ENCODE measurements at regions not wholly inside any gene's neighbourhood (a gene's known extent, or its start where the extent isn't known, plus 50 kb on each side); places are given as distances from the start of the nearest gene placed in this dataset.
"Not testable (repeated sequence)": the region's sequence is repeated elsewhere in the genome, so short reads cannot be mapped to it uniquely, and the experiment has no call there.

DNA sequence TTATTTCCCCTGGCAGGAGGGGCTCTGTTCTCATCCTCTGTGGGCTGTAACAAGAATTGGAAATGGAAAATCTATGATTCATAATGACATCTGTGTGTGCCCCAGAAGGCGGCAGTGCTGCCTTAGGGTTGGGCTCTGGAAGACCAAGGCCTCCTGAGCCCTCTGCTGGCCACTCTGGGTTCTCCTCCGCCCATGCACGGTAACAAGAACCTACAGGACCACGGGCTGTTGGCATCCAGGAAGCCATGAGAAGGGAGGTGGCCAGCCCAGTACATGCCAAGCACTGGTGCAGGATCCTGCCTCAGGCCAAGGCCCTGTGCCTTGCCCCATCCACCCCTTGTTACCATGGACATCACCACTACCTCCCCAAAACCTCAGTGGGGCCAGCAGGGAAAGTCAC lies 454.2 kb downstream of the TP53TG3F start:
- DNase-seq (ENCODE audit: low read depth) = not testable (repeated sequence)

DNA sequence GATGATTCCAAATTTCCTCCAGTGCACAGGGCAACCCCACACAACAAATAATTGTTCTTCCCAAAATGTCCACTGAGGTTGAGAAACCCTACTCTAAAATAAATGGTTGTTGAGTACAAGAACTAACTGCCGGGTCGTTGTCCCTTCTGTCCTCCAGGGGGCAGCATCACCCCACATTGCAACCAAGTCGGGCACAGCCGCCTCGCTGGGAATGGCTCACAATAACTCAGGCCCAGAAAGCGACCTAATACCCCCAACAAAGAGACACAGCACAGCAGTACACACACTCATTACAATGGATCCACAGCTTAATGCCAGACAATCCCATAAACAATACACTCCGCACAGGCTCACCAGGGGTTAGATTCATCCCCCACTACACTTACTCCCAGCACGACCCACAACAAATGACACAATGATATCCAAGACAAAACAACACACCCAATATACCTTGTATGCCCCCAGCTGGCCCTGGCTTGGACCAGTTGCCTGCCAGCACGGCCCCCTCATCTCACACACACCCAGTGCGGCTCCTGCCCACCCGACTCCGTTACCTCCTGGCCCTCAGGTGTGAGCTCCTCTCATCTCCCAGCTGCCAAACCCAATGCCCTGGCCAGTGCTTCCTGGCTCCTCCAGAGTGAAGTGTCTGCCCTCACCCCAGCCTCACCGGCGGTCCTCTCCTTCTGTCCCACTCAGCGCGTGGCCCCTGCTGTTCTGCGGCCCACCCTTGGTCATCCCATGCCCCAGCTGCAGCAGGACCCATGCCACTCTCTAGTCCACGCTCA lies 461.5 kb downstream of the TP53TG3F start:
- not testable (repeated sequence) for DNase-seq (ENCODE audit: low read depth)

DNA sequence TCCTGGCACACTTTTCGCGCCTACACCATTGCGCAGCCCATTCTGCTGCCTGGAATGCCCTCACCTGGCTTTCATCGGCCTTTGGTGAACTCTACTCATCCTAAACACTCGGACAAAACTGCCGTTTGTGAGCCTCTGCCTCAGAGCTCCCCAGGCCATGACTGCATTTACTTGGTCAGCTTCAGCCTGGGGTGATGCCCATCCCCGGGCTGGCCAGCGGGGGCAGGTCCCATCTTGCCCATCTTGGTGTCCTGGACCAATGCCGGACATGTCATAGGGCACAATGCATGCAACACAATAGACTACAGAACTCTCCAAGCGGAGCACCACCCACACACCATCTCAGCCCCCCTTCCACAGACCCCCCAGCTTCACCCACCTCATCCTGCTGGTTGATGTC lies 463.5 kb downstream of the TP53TG3F start:
- DNase-seq (ENCODE audit: low read depth) = not testable (repeated sequence)

DNA sequence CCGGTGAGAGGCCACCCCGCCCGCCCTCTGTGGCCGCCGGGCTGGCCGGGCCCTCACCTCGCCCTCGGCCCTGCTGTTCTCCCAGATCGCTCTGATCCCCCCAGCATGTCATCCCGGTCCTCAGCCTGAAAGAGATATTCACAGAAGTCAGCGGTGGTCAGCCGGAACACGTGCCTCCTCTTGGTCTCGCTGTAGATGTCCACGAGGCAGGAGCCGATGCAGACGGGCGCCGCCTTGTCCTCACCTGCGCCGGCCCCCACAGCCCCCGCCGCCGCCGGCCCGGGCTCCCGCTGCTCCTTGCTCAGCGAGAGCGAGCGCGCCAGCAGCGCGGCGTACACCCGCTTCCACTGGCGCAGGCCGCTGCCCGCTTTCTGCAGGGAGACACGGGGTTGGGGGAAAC lies 468.6 kb downstream of the TP53TG3F start:
- DNase-seq (ENCODE audit: low read depth) = not testable (repeated sequence)

DNA sequence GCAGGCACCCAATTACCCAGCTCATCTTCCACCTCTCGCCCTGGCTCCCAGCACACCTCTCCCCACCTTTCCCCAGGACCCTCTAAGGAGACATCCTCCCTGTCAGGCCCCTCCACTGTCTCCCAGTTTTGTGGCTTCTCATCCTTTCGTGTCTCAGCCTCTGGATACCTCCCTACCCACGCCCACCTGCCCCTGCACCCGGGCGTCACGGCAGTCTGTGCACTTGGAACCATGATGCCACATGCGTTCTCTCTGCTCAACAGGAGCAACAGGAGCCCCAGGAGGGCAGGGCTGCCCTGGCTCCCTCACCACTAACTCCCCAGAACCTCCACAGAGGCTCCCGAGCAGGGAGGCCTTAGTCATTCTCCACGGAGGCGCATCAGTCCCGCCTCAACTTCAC lies 472.8 kb downstream of the TP53TG3F start:
- not testable (repeated sequence) for DNase-seq (ENCODE audit: low read depth)

DNA sequence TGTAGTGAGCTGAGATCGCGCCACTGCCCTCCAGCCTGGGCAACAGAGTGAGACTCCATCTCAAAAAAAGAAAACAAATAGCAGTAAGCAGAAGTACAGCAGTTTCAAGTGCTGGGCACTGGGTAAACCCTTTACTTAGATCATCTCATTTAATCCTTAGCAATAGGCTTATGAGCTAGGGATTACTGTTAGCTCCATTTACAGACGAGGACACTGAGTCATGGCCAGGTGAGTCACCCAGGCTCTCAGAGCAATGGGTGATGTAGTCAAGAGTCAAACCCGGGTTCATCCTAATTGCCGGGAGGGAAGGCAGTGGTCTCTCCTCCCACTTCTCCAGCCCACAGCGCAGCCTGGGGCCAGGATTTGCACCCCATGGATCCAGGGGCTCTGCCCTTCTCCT lies 473.6 kb downstream of the TP53TG3F start:
- not testable (repeated sequence) for DNase-seq (ENCODE audit: low read depth)

DNA sequence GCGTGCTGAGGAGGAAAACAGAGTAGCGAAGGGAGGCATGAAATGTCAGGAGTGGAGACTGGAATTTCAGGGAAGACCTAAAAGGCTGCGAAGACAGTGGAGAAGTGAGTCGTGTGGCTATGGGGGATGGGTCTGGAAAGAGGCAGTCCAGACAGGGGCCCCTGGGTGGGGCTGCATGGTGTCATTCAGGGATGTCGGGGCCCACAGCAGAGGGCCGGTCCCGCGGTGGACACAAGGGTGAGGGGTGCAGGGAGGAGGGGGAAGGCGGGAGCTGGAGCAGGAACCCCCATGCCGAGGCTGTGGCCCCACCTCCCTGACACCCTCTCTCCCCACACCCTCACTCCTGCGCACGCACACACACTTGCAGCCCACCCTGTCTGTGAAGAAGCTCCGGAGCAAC lies 476.4 kb downstream of the TP53TG3F start:
- DNase-seq (ENCODE audit: low read depth) = not testable (repeated sequence)

GRCh38 chr16:33938097-33938496 lies 478.7 kb downstream of the TP53TG3F start:
- DNase-seq (ENCODE audit: low read depth) = not testable (repeated sequence)

DNA sequence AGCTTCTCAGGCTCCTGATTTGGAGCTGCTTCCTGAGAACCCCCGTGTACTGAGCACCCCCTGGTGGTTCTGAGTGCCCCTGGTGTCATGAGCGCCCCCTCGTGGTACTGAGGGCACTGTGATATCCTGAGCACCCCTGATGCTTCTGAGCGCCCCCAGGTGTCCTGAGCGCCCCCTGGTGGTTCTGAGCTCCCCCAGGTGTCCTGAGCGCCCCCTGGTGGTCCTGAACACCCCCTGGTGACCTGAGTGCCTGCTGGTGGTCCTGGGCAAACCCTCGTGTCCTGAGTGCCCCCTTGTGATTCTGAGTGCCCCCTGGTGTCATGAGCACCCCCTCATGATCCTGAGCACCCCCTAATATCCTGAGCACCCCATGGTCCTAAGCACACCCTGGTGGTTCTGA lies 502.1 kb downstream of the TP53TG3F start:
- not testable (repeated sequence) for DNase-seq (ENCODE audit: low read depth)

DNA sequence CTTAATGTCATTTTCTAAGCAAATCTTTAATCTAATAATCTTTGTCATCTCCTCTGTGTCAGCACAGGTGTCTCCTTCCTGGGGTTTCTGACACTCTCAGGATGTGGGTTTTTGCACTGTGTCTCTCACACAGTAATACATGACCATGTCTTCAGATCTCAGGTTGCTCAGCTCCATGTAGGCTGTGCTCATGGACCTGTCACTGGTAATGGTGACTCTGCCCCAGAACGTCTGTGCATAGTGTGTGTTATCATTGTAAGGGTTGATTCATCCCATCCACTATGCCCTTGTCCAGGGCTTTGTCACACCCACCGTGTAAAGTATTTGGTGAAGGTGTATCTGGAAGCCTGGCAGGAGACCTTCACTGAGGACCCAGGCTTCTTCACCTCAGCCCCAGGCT lies 506.1 kb downstream of the TP53TG3F start:
- not testable (repeated sequence) for DNase-seq (ENCODE audit: low read depth)

DNA sequence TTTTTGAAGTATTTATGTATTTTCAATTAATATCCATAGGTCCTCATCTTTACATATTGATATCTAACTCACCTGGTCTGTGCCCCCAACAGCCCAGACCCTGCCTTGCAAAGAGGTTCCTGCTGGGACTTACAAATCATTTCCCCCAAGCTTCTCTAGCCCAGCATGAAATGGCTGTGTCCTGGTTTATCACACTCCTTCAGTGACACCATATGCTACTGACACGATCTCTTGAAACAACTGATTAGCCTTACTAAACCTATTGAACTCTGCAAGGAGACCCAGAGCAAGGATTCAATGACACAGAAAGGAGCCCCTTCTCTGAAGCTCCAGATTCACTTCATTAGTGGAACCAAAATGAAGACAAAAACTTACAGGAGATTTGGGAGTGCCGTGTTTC lies 507.4 kb downstream of the TP53TG3F start:
- not testable (repeated sequence) for DNase-seq (ENCODE audit: low read depth)

DNA sequence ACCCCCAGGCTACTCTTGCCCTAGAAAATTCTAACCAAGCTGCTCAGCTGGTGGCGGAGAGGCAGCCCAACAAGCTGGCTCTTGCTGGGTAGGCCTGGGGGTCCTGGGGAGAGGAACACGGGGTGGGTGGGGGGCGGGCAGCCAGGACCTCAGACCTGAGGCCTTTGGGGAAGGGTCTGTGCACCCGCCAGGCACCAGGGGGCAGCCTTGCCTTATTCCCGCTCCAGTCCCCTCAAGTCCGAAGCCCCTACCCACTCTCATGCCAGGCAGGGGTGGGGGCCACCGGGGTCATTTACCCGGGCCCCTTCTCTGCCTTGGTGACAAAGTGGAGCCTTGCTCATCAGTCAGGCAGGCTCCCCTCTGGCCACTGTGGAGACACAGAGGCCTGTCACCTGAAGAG lies 515.1 kb downstream of the TP53TG3F start:
- DNase-seq (ENCODE audit: low read depth) = not testable (repeated sequence)

- DNase-seq (ENCODE audit: low read depth) = not testable (repeated sequence)
These were observed 516.3 kb downstream of the TP53TG3F start for GRCh38 chr16:33975744-33976143.

DNA sequence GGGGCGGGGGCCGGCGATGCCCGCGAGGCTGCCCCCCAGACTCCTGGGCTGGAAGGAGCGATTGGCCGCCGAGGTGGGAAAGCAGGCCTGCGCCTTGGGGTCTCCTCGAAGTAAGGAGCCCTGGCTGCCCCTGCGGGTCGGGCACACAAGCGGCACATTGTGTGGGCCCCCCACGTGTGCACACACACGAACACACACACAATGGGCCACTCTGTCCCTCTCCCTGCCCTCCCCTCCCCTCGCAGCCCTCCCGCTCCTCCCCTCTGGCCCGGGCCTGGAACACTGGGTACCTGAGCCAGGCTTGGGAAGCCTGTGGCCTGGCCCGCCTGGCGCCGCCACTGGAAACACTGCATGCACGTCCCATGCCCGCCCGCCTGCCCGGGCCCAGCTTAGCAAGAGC lies 517.1 kb downstream of the TP53TG3F start:
- DNase-seq (ENCODE audit: low read depth) = not testable (repeated sequence)

- DNase-seq (ENCODE audit: low read depth) = not testable (repeated sequence)
These were observed 519.4 kb downstream of the TP53TG3F start for GRCh38 chr16:33978784-33979183.

- DNase-seq (ENCODE audit: low read depth) = not testable (repeated sequence)
These were observed 520.2 kb downstream of the TP53TG3F start for GRCh38 chr16:33979613-33980012.

GRCh38 chr16:33980736-33981135 lies 521.3 kb downstream of the TP53TG3F start:
- not testable (repeated sequence) for DNase-seq (ENCODE audit: low read depth)

DNA sequence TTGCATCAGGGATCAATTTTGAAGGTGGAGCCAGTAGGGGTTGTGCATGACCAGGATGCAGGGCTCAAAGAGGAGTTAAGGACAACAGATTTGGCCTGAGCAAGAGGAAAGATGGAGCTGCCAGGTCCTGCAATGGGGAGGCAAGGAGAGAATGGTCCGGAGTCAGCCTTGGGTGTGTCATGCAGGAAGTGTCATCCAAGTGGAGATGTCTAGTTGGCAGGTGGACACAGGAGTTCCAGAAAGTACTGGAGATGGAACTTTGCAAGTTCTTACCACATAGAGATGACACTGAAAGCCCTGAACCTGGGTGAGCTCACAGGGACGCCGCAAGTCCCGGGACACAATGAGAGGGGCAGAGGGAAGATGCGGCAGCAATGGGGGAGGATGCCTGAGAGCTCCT lies 525.0 kb downstream of the TP53TG3F start:
- DNase-seq (ENCODE audit: low read depth) = not testable (repeated sequence)

- DNase-seq (ENCODE audit: low read depth) = not testable (repeated sequence)
These were observed 527.1 kb downstream of the TP53TG3F start for GRCh38 chr16:33986521-33986920.

GRCh38 chr16:33987348-33987963 lies 528.0 kb downstream of the TP53TG3F start:
- DNase-seq (ENCODE audit: low read depth) = not testable (repeated sequence)

DNA sequence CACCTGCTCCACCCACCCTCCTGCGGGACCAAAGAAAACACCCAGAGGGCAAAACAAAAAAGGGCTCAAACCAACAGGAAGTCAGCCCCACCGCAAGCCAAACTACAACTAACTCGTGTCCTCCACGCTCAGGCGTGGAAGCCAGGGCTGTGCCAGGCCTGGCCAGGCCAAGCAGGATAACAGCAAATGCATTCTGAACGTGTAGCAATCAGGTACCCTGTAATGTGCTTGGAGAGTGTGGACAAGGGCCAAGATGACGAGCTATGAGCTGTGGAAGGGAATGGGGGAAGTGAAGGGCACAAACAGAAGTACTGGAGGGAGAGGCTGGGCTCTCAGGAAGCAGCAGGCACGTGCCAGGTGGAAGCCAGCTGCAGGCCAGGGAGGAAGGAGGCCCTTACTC lies 528.6 kb downstream of the TP53TG3F start:
- not testable (repeated sequence) for DNase-seq (ENCODE audit: low read depth)

- not testable (repeated sequence) for DNase-seq (ENCODE audit: low read depth)
These were observed 531.1 kb downstream of the TP53TG3F start for GRCh38 chr16:33990488-33990887.

- DNase-seq (ENCODE audit: low read depth) = not testable (repeated sequence)
These were observed 533.2 kb downstream of the TP53TG3F start for GRCh38 chr16:33992513-33993177.
